C4-2B (cell line): ENCODE measurements at regions not wholly inside any gene's neighbourhood (a gene's known extent, or its start where the extent isn't known, plus 50 kb on each side); places are given as distances from the start of the nearest gene placed in this dataset.

Experiments used
- CTCF ChIP-seq: fragments of 450-650 bp; conservative IDR thresholded peaks from 2 replicates; pipeline ENCODE4 v1.5.1; 2017; ENCODE audit warnings: mild to moderate bottlenecking
- ZFX ChIP-seq: fragments of 450-650 bp; IDR thresholded peaks from 2 replicates; pipeline ENCODE4 v1.6.1; 2017

GRCh38 chr2:129877289-129877741 is 102.2 kb upstream of the RAB6C start:
- TF ChIP-seq CTCF (no peak), ZFX (no peak)
